Mesenchymal stem cell (in vitro differentiated cells and primary cell): ENCODE measurements at regions not wholly inside any gene's neighbourhood (a gene's known extent, or its start where the extent isn't known, plus 50 kb on each side); places are given as distances from the start of the nearest gene placed in this dataset.

Experiments
- DNase-seq: peaks from one replicate; pipeline ENCODE4 v3.0.0-alpha.2; 2013
- H2AFZ ChIP-seq: one replicate; pipeline ENCODE4 v1.6.1; 2013; ENCODE audit warnings: low read depth, mild to moderate bottlenecking, control low read depth, inconsistent platforms, low read length, moderate library complexity
- H2AK5ac ChIP-seq: 2 replicates; pipeline ENCODE4 v1.6.1; 2013; ENCODE audit warnings: low read length, moderate library complexity, mild to moderate bottlenecking, inconsistent platforms; ENCODE audit not compliant: severe bottlenecking
- H2BK120ac ChIP-seq: one replicate; pipeline ENCODE4 v1.6.1; 2013; ENCODE audit warnings: low read depth, mild to moderate bottlenecking, inconsistent platforms, low read length, moderate library complexity
- H2BK12ac ChIP-seq, 2 experiments: one replicate each; pipeline ENCODE4 v1.6.1; 2013; ENCODE audit warnings: inconsistent platforms in 2 of 2, low read length in 2 of 2, mild to moderate bottlenecking in 2 of 2, moderate library complexity in 2 of 2, control low read depth in 1 of 2
- H2BK15ac ChIP-seq: one replicate; pipeline ENCODE4 v1.6.1; 2013; ENCODE audit warnings: mild to moderate bottlenecking, low read depth, inconsistent platforms; ENCODE audit not compliant: poor library complexity, severe bottlenecking
- H2BK5ac ChIP-seq: 2 replicates; pipeline ENCODE4 v1.6.1; 2013; ENCODE audit warnings: low read depth, mild to moderate bottlenecking, low read length, control low read depth, inconsistent platforms; ENCODE audit not compliant: poor library complexity, severe bottlenecking
- H3K14ac ChIP-seq, 2 experiments: one replicate each; pipeline ENCODE4 v1.6.1; 2013; ENCODE audit warnings: inconsistent platforms in 2 of 2, low read length in 2 of 2, control low read depth in 1 of 2, mild to moderate bottlenecking in 1 of 2, moderate library complexity in 1 of 2
- H3K18ac ChIP-seq, 2 experiments: one replicate each; pipeline ENCODE4 v1.6.1; 2013; ENCODE audit warnings: inconsistent platforms in 2 of 2, low read length in 2 of 2, control low read depth in 1 of 2, low read depth in 1 of 2, mild to moderate bottlenecking in 1 of 2
- H3K23ac ChIP-seq, 2 experiments: one replicate each; pipeline ENCODE4 v1.6.1; 2013; ENCODE audit warnings: inconsistent platforms in 2 of 2, low read length in 2 of 2, mild to moderate bottlenecking in 2 of 2, moderate library complexity in 2 of 2, control low read depth in 1 of 2
- H3K27ac ChIP-seq: 2 replicates; pipeline ENCODE4 v1.5.1; 2013; ENCODE audit warnings: mild to moderate bottlenecking, moderate library complexity, low read length, control low read depth, inconsistent platforms; ENCODE audit not compliant: poor library complexity, severe bottlenecking
- H3K27me3 ChIP-seq, 2 experiments: 2 replicates each; pipeline versions ENCODE4 v1.6.1 to v1.7.0; 2013; ENCODE audit warnings: low read length in 2 of 2, mild to moderate bottlenecking in 2 of 2, moderate library complexity in 2 of 2, control low read depth in 1 of 2, inconsistent platforms in 1 of 2; ENCODE audit not compliant: control insufficient read depth in 1 of 2, insufficient read depth in 1 of 2
- H3K36me3 ChIP-seq, 2 experiments: 2 replicates each; pipeline versions ENCODE4 v1.6.1 to v1.7.0; 2013; ENCODE audit warnings: low read length in 2 of 2, control low read depth in 1 of 2, inconsistent platforms in 1 of 2, low read depth in 1 of 2, mild to moderate bottlenecking in 1 of 2; ENCODE audit not compliant: insufficient read depth in 2 of 2, control insufficient read depth in 1 of 2
- H3K4ac ChIP-seq, 2 experiments: one replicate each; pipeline ENCODE4 v1.6.1; 2013; ENCODE audit warnings: inconsistent platforms in 2 of 2, low read length in 2 of 2, mild to moderate bottlenecking in 2 of 2, moderate library complexity in 2 of 2, control low read depth in 1 of 2, low read depth in 1 of 2
- H3K4me1 ChIP-seq: 2 replicates; pipeline ENCODE4 v1.6.1; 2013; ENCODE audit warnings: low read depth, low read length, control low read depth; ENCODE audit not compliant: control insufficient read depth, insufficient read depth
- H3K4me2 ChIP-seq: 2 replicates; pipeline ENCODE4 v1.6.1; 2013; ENCODE audit warnings: low read length, mild to moderate bottlenecking, inconsistent platforms; ENCODE audit not compliant: poor library complexity, severe bottlenecking
- H3K4me3 ChIP-seq, 2 experiments: 2 replicates each; pipeline versions ENCODE4 v1.5.1 to v1.7.0; 2013; ENCODE audit warnings: low read length in 2 of 2, mild to moderate bottlenecking in 2 of 2, control low read depth in 1 of 2, low read depth in 1 of 2; ENCODE audit not compliant: insufficient read depth in 1 of 2
- H3K79me1 ChIP-seq: replicated peaks from 2 replicates; pipeline ENCODE4 v1.6.1; 2013; ENCODE audit warnings: mild to moderate bottlenecking, control low read depth, low read length, inconsistent platforms; ENCODE audit not compliant: poor library complexity, severe bottlenecking
- H3K9ac ChIP-seq: 2 replicates; pipeline ENCODE4 v1.7.0; 2013; ENCODE audit warnings: mild to moderate bottlenecking, low read length, moderate library complexity
- H3K9me3 ChIP-seq: 2 replicates; pipeline ENCODE4 v1.7.0; 2013; ENCODE audit warnings: mild to moderate bottlenecking, low read length; ENCODE audit not compliant: control insufficient read depth
- H4K8ac ChIP-seq: one replicate; pipeline ENCODE4 v1.6.1; 2013; ENCODE audit warnings: inconsistent platforms, mild to moderate bottlenecking, low read length, moderate library complexity
- H4K91ac ChIP-seq: one replicate; pipeline ENCODE4 v1.6.1; 2013; ENCODE audit warnings: mild to moderate bottlenecking, low read length, inconsistent platforms
- WGBS: methylation state at CpG from one replicate; pipeline ENCODE4 v1.1.7; 2013; ENCODE audit warnings: mixed read lengths; 5-methylcytosine and 5-hydroxymethylcytosine counted together

DNA sequence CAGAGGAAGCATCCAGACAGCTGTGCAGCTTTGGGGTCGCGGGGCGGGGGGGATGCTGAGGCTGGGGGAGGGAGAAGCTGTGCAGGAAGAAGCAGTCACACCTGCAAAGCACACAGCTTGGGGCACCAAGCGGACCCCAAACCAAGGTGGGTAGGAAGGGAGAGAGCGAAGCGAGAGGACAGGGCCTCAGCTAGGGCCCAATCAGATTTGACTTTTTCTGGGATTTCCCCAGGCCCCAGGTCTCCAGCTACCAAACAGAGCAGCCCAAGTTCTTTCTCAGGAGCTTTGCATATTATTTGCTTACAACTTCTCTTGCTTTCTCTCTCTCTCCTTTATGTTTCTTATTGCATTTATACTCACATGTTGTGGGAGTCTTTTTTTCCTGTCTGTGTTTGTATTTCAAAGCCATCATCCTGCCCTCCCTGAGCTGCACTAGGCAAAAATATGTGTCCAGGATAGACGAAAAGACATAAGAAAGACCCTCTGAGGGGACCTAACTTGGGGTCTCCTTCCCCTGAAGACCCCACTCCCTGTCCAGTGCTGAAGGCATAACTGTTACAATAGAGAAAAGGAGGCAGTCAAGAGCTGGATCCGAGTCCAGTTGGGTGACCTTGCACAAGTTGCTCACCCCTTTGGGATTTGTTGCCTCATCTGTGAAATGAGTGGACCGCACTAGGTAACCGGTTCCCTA, 50.6 kb upstream of the SMNDC1 start:
- Histone ChIP-seq H2BK5ac (no peak overlapping the region), H3K4me2 (no peak overlapping the region), H3K9me3 (no peaks in the 10 kb centered on the region), H3K79me1 (no peaks in the 10 kb centered on the region), H3K27me3 (no peaks in the 10 kb centered on the region), H4K8ac (no peak overlapping the region), H2AK5ac (peak overlapping the region; percentile 57), H2BK15ac (no peak overlapping the region), H3K4me3 (no peak overlapping the region), H3K14ac (no peak overlapping the region), H3K23ac (no peak overlapping the region), H3K4ac (no peak overlapping the region), H2BK120ac (no peak overlapping the region), H3K36me3 (no peaks in the 10 kb centered on the region), H2BK12ac (no peak overlapping the region), H2AFZ (no peak overlapping the region), H3K4me1 (peaks cover 40% of the 10 kb centered on the region), H3K18ac (no peak overlapping the region), H3K27ac (no peak overlapping the region), H3K9ac (no peak overlapping the region), H4K91ac (no peak overlapping the region)
- 92% methylated on average over 9 of the region's 10 CpGs for WGBS
- no peak for DNase-seq

DNA sequence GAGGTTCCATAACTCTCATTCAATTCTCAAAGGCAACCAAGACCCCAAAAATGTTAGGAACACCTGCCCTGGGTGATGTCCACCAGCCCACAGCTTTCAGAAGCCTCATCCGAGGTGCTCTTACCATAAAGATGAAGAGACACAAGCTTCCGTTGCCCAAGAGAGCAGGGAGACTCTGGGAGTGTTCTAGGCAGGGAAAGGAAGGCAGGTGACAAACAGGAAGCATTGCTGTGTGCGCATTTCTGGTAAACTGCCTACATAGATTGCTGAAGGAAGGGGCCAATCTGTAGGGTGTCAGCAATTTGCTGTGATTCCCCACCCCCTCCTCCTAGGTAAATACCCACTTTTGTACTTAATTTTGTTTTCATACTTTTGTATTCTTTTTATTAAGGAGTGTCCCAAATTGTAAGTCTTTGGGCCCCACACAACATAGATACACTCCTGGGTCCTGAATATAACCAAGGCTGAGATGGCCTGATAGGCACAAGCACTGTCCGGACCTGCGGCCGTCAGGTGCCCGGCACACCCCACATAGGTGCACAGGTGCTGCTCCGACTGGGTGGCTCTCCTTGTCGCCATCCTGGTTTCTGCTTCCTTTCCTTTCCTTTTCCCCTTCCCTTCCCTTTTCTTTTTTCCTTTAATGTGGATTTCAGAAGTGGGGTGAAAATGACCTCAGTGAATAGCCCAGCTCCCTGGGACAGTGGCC, 51.4 kb upstream of the SMNDC1 start:
- H3K18ac ChIP-seq, result peak overlapping the region in 1 of 2 experiments; percentile 41
- H2BK15ac ChIP-seq, result no peak overlapping the region
- no peak overlapping the region for H3K4me3 ChIP-seq
- no peak overlapping the region for H3K9ac ChIP-seq
- no peaks in the 10 kb centered on the region for H3K79me1 ChIP-seq
- peak overlapping the region; percentile 54 for H2AK5ac ChIP-seq
- H2AFZ ChIP-seq, result no peak overlapping the region
- no peak overlapping the region for H3K23ac ChIP-seq
- no peaks in the 10 kb centered on the region for H3K36me3 ChIP-seq
- H3K4me1 ChIP-seq, result peaks cover 42% of the 10 kb centered on the region
- DNase-seq, result no peak
- H4K91ac ChIP-seq, result no peak overlapping the region
- WGBS, result 90% methylated on average over 7 of the region's 9 CpGs
- no peak overlapping the region for H2BK120ac ChIP-seq
- no peak overlapping the region for H4K8ac ChIP-seq
- H3K4me2 ChIP-seq, result peak overlapping the region; percentile 5
- peak overlapping the region; percentile 33 for H2BK5ac ChIP-seq
- no peaks in the 10 kb centered on the region for H3K9me3 ChIP-seq
- H3K14ac ChIP-seq, result no peak overlapping the region
- no peaks in the 10 kb centered on the region for H3K27me3 ChIP-seq
- peak overlapping the region in 1 of 2 experiments; percentile 59 for H2BK12ac ChIP-seq
- H3K27ac ChIP-seq, result peak overlapping the region; percentile 8
- H3K4ac ChIP-seq, result no peak overlapping the region

DNA sequence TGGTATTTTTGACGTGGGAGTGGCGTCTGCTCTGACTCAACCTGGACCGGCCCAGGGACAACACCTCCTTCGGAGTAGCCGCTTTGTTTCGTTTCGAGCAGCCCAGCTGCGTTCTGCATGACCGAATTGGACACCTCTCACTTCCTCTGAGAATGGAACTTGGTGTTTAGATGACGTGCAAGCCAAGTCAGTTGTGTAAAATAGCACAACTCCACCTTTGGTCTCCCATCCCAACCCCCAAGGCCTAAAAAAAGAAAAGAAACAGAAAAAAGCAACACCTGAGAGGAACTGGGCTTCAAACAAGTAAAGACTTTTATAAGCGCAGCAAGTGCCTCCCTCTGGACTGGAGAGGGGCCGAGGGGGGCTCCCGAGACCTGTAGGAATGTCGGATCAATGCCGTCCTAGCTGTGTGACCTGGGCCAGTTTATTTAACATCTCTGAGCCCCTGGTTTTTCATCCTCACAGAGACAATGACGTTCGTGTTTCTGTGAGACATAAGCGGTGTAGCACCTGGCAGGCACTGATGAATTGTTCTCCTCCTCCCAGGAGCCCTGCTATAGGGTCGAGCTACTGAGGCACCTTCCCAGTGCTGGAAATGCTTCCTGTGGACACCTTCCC, 52.0 kb upstream of the SMNDC1 start:
- Histone ChIP-seq H3K9ac (peak overlapping the region; percentile 63), H3K4me3 (peak overlapping the region in 1 of 2 experiments; percentile 17), H3K4me1 (peaks cover 45% of the 10 kb centered on the region), H3K14ac (no peak overlapping the region), H2BK120ac (no peak overlapping the region), H3K36me3 (no peaks in the 10 kb centered on the region), H3K27me3 (no peaks in the 10 kb centered on the region), H3K9me3 (no peaks in the 10 kb centered on the region), H4K8ac (peak overlapping the region; percentile 45), H3K27ac (peak overlapping the region; percentile 57), H3K4ac (peak overlapping the region in 1 of 2 experiments; percentile 32), H3K79me1 (no peaks in the 10 kb centered on the region), H3K23ac (no peak overlapping the region), H3K4me2 (peak overlapping the region; percentile 5), H2AFZ (no peak overlapping the region), H3K18ac (peak overlapping the region in 1 of 2 experiments; percentile 38), H2BK15ac (peak overlapping the region; percentile 73), H2AK5ac (peak overlapping the region; percentile 75), H2BK12ac (peak overlapping the region; percentile 42 to 59), H2BK5ac (peak overlapping the region; percentile 53), H4K91ac (no peak overlapping the region)
- WGBS, result 69% methylated on average over 19 of the region's 19 CpGs
- peak; percentile 87 for DNase-seq

DNA sequence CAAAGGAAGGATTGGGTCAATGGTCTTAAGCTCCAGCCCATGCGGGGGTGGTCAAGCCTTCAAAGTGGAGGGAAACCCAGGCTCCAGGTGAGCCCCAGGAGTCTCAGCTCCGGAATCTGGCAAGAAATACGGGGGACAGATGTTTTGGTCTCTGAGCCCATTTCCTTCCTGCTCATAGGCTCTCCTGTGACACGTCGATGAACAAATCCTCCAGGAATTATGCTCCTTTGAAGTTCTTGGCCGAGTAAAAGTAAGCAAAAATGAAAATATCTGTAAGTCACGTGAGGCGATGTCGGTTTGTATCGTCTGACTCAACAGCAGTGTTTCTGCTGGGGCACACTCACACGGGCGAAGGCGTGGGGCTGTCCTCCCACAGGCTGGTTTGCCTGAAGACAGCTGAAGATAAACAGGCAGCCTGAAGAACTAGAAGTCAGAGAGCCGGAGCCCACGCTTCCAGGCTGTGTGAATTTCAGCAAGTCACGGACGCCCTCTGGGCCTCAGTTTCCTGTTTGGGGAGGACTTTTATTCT, 52.6 kb upstream of the SMNDC1 start:
- Histone ChIP-seq H2AK5ac (peak overlapping the region; percentile 75), H3K23ac (no peak overlapping the region), H3K9me3 (no peaks in the 10 kb centered on the region), H3K14ac (peak overlapping the region in 1 of 2 experiments; percentile 48), H2BK15ac (peak overlapping the region; percentile 73), H3K4me2 (no peak overlapping the region), H3K36me3 (no peaks in the 10 kb centered on the region), H2AFZ (no peak overlapping the region), H3K9ac (peak overlapping the region; percentile 63), H3K4me1 (peaks cover 45% of the 10 kb centered on the region), H4K91ac (no peak overlapping the region), H3K18ac (peak overlapping the region in 1 of 2 experiments; percentile 78), H3K27me3 (no peaks in the 10 kb centered on the region), H3K27ac (peak overlapping the region; percentile 57), H2BK5ac (peak overlapping the region; percentile 53), H4K8ac (peak overlapping the region; percentile 45), H2BK12ac (peak overlapping the region; percentile 42 to 90), H3K4ac (peak overlapping the region in 1 of 2 experiments; percentile 32), H2BK120ac (no peak overlapping the region), H3K79me1 (no peaks in the 10 kb centered on the region), H3K4me3 (peak overlapping the region in 1 of 2 experiments; percentile 17)
- DNase-seq, result peak; percentile 91
- 21% methylated on average over 17 of the region's 17 CpGs for WGBS
